Colonic mucosa (tissue), 4 donors: ENCODE measurements at regions not wholly inside any gene's neighbourhood (a gene's known extent, or its start where the extent isn't known, plus 50 kb on each side); places are given as distances from the start of the nearest gene placed in this dataset.

Experiments
- DNase-seq: peaks from one replicate; pipeline ENCODE4 v3.0.0-alpha.2; 2020
- H3K27ac ChIP-seq: fragments of 200-600 bp; one replicate; pipeline ENCODE4 v1.8.0; 2021
- H3K27me3 ChIP-seq: fragments of 200-600 bp; one replicate; pipeline ENCODE4 v1.8.0; 2021
- H3K36me3 ChIP-seq: fragments of 200-600 bp; one replicate; pipeline ENCODE4 v1.8.0; 2021
- H3K4me1 ChIP-seq: fragments of 200-600 bp; one replicate; pipeline ENCODE4 v1.8.0; 2021; ENCODE audit warnings: mild to moderate bottlenecking
- H3K4me3 ChIP-seq: fragments of 200-600 bp; one replicate; pipeline ENCODE4 v1.8.0; 2021
- H3K9ac ChIP-seq, 2 donors: one replicate each; pipeline ENCODE4 v1.7.0; 2013; ENCODE audit warnings: control low read depth in 2 of 2, low read depth in 2 of 2, low read length in 2 of 2
- H3K9me3 ChIP-seq: fragments of 200-600 bp; one replicate; pipeline ENCODE4 v1.8.0; 2021
- intact Hi-C: fragments of 100-400 bp; cut with DNase I; formaldehyde crosslinking; loops from one replicate; pipeline ENCODE4 v1.14.1; 2022
- TF ChIP-seq, protein P1 (sequence below): fragments of 200-600 bp; IDR thresholded peaks from one replicate; pipeline ENCODE4 v1.8.0; 2022; ENCODE audit warnings: antibody characterized with exemption, mild to moderate bottlenecking
- donor health status: healthy.
- donor health status: DM: no; HTN: no; CAD: no.
- donor health status: DM: no; HTN: no; CAD: no.

GRCh38 chr2:180312542-180312941 is 305.4 kb upstream of the CWC22 start:
- Histone ChIP-seq H3K9me3 (no peaks in the 10 kb centered on the region), H3K36me3 (no peaks in the 10 kb centered on the region), H3K27me3 (no peaks in the 10 kb centered on the region), H3K4me1 (no peaks in the 10 kb centered on the region), H3K27ac (no peak overlapping the region), H3K9ac (no peak overlapping the region), H3K4me3 (no peak overlapping the region)
- no peak for DNase-seq
- intact Hi-C loops, result no loop called here
- TF ChIP-seq, protein P1, sequence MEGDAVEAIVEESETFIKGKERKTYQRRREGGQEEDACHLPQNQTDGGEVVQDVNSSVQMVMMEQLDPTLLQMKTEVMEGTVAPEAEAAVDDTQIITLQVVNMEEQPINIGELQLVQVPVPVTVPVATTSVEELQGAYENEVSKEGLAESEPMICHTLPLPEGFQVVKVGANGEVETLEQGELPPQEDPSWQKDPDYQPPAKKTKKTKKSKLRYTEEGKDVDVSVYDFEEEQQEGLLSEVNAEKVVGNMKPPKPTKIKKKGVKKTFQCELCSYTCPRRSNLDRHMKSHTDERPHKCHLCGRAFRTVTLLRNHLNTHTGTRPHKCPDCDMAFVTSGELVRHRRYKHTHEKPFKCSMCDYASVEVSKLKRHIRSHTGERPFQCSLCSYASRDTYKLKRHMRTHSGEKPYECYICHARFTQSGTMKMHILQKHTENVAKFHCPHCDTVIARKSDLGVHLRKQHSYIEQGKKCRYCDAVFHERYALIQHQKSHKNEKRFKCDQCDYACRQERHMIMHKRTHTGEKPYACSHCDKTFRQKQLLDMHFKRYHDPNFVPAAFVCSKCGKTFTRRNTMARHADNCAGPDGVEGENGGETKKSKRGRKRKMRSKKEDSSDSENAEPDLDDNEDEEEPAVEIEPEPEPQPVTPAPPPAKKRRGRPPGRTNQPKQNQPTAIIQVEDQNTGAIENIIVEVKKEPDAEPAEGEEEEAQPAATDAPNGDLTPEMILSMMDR, result no peak

DNA sequence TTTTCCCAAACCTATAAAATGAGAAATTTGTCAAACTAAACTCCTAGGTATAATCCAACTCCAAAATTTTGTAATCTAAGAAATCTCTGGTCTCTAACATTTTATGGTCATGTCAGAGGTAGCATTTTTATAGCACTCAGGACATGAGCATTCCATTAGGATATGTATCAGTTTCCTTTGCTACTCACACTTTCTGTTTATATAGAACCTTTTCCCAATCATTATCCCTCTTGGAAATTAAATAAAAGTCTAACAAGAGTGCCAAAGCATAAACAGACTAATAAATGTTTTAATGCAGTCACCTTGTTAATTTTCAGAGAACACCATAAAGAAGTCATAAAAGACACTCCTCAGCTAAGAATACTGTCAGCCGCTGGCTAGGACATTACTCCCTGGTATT is 300.0 kb upstream of the CWC22 start:
- H3K9me3 ChIP-seq, result no peaks in the 10 kb centered on the region
- no peaks in the 10 kb centered on the region for H3K27me3 ChIP-seq
- no peak overlapping the region for H3K4me3 ChIP-seq
- intact Hi-C loops, result no loop called here
- no peaks in the 10 kb centered on the region for H3K36me3 ChIP-seq
- DNase-seq, result no peak
- no peak overlapping the region for H3K27ac ChIP-seq
- H3K4me1 ChIP-seq, result no peaks in the 10 kb centered on the region
- TF ChIP-seq, protein P1, result no peak
- no peak overlapping the region for H3K9ac ChIP-seq

DNA sequence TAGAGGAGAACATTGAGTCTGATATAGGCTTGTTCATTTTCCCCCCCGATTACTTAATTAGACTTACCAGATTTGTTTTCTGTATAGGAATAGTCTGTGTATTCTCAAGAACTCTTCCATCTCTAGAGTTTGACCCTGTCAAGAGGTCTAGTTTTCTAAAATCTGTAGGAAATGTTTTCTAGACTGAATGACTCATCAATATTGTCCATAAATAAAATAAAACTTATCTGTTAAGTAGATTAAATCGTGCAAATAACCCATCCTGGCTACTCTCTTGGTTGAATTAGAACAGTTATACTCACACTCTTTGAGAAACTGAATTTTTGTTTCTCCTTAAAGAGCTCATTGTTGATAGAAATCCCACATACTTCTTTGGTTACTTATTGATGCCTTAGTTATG is 299.2 kb upstream of the CWC22 start:
- TF ChIP-seq, protein P1, result no peak
- Histone ChIP-seq H3K36me3 (no peaks in the 10 kb centered on the region), H3K9me3 (no peaks in the 10 kb centered on the region)

DNA sequence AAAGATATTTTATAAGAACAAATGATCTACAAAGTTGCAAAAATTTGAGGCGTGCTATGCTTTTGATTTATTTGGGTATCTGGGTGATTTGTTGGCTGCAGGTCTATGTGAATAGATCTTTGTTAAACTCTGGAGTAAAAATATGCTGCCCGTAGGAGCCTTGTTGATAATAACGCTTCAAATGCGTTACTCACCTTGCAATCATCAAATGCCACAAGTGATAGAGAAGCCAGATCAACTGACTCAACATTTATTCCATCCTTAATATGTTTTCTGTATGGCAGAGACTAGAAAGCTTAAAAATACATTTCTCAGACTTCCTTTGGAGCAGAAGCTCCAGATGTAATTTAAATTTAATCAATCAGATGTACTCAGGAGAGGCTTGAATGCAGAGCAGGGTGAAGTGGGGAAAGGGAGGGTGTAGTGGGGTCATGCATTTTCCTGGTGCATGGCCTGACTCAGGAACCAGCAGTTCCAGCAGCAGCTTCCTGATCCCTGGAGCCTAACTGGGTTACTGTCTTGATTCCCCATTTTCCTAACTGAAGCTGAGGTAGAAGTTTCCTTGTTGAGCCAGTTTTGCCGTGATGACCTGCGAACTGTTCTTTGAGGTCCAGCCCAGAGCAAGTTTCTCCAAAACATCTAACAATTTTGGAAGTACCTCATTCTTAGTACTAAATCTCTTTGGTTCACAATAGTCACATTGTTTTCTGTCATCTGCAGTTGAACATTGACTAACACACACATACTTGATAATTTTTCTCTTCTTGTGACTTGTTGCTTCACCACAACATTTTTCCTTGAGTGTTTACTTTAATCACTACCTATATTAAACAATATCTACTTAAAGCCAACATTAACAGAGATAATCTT is 284.7 kb upstream of the CWC22 start:
- H3K27ac ChIP-seq, result no peak overlapping the region
- TF ChIP-seq, protein P1, result no peak

More for the DNA sequence above, 299.2 kb upstream of the CWC22 start:
- Histone ChIP-seq H3K4me1 (no peaks in the 10 kb centered on the region), H3K4me3 (no peak overlapping the region), H3K27ac (no peak overlapping the region), H3K27me3 (no peaks in the 10 kb centered on the region), H3K9ac (no peak overlapping the region)
- DNase-seq, result no peak
- intact Hi-C loops, result no loop called here

DNA sequence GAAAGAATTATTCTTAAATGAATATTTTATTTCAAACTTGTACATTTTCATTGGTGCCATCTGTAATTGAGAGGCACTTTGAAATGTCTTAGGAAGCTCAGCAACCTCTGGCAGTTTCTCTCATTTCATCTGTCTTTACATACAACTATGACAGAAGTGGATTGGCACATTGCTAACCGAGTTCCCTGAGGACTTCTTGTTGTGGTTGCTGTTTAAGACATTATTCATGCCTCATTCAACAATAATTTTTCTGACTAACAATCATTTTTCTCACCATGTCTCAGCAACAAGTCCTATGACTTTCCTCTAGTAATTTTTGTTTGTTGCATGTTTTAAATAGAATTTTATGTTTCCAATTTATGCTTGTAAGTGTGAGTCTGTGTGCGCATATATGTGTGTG is 284.0 kb upstream of the CWC22 start:
- intact Hi-C loops, result no loop called here
- DNase-seq, result no peak
- H3K9ac ChIP-seq, result no peak overlapping the region
- H3K4me1 ChIP-seq, result no peaks in the 10 kb centered on the region
- no peak overlapping the region for H3K4me3 ChIP-seq
- TF ChIP-seq, protein P1, result no peak
- no peaks in the 10 kb centered on the region for H3K27me3 ChIP-seq
- H3K9me3 ChIP-seq, result no peaks in the 10 kb centered on the region
- H3K27ac ChIP-seq, result no peak overlapping the region
- H3K36me3 ChIP-seq, result no peaks in the 10 kb centered on the region

More for the DNA sequence above, 284.7 kb upstream of the CWC22 start:
- no peaks in the 10 kb centered on the region for H3K4me1 ChIP-seq
- no peak overlapping the region for H3K9ac ChIP-seq
- intact Hi-C loops, result no loop called here
- no peaks in the 10 kb centered on the region for H3K9me3 ChIP-seq
- H3K4me3 ChIP-seq, result no peak overlapping the region
- H3K27me3 ChIP-seq, result no peaks in the 10 kb centered on the region
- no peaks in the 10 kb centered on the region for H3K36me3 ChIP-seq
- DNase-seq, result no peak
